D721Med (cell line): ENCODE measurements at regions not wholly inside any gene's neighbourhood (a gene's known extent, or its start where the extent isn't known, plus 50 kb on each side); places are given as distances from the start of the nearest gene placed in this dataset.
"Not testable (repeated sequence)": the region's sequence is repeated elsewhere in the genome, so short reads cannot be mapped to it uniquely, and the experiment has no call there.

Source experiments
- DNase-seq: peaks from one replicate; pipeline ENCODE4 v3.0.0; 2011; ENCODE audit warnings: low spot score; ENCODE audit not compliant: insufficient read length
- FAIRE-seq: peaks from 2 replicates; lab custom pipeline; 2011; peaks lifted over from hg19 to GRCh38; lab: Jason Lieb, UNC
- CTCF ChIP-seq: IDR thresholded peaks from 2 replicates; pipeline ENCODE4 v1.5.1; 2012; ENCODE audit warnings: mild to moderate bottlenecking, control low read depth; ENCODE audit not compliant: insufficient read depth; ENCODE audit errors: missing control alignments

- DNase-seq: no peak
- no peak for TF ChIP-seq CTCF
- FAIRE-seq: no peak
These were observed 398.2 kb upstream of the FRG2C start for GRCh38 chr3:75265897-75266296.

GRCh38 chr3:75268576-75268975, 395.6 kb upstream of the FRG2C start:
- FAIRE-seq: peak; percentile 75
- DNase-seq: not testable (repeated sequence)

- DNase-seq, FAIRE-seq: not testable (repeated sequence)
These were observed 391.9 kb upstream of the FRG2C start for GRCh38 chr3:75272237-75272636.

- DNase-seq (no peak), FAIRE-seq (no peak)
- TF ChIP-seq CTCF: no peak
These were observed 391.4 kb upstream of the FRG2C start for GRCh38 chr3:75272691-75273090.

GRCh38 chr3:75285531-75286148, 378.5 kb upstream of the FRG2C start:
- not testable (repeated sequence) for DNase-seq, FAIRE-seq

GRCh38 chr3:75288972-75289574, 375.1 kb upstream of the FRG2C start:
- DNase-seq, FAIRE-seq: not testable (repeated sequence)

GRCh38 chr3:75294124-75294523, 370.0 kb upstream of the FRG2C start:
- TF ChIP-seq CTCF: peak; percentile 45
- DNase-seq (no peak), FAIRE-seq (no peak)

GRCh38 chr3:75295013-75295412, 369.1 kb upstream of the FRG2C start:
- no peak for FAIRE-seq
- no peak for TF ChIP-seq CTCF
- no peak for DNase-seq

- TF ChIP-seq CTCF: no peak
- FAIRE-seq: no peak
- no peak for DNase-seq
These were observed 367.3 kb upstream of the FRG2C start for GRCh38 chr3:75296858-75297257.
